Activated T-helper 1 cell treated with Interleukin-2 at 50 U/mL for 16 hours (primary cell): ENCODE measurements at regions not wholly inside any gene's neighbourhood (a gene's known extent, or its start where the extent isn't known, plus 50 kb on each side); places are given as distances from the start of the nearest gene placed in this dataset.

Source experiments
- DNase-seq: peaks from one replicate; pipeline ENCODE4 v3.0.0-alpha.2; 2020; ENCODE audit warnings: low read depth

- no peak for DNase-seq
Measured at GRCh38 chrX:5829469-5829868, 399.2 kb downstream of the NLGN4X start.

GRCh38 chrX:5829060-5829459 lies 399.6 kb downstream of the NLGN4X start:
- DNase-seq: no peak

GRCh38 chrX:5823903-5824302 lies 404.8 kb downstream of the NLGN4X start:
- DNase-seq: no peak

- DNase-seq: no peak
Measured at GRCh38 chrX:5810636-5811035, 418.0 kb downstream of the NLGN4X start.

- no peak for DNase-seq
Measured at GRCh38 chrX:5807181-5807580, 421.5 kb downstream of the NLGN4X start.

- no peak for DNase-seq
Measured at GRCh38 chrX:5802391-5802790, 426.3 kb downstream of the NLGN4X start.

GRCh38 chrX:5791721-5792120 lies 436.9 kb downstream of the NLGN4X start:
- no peak for DNase-seq

GRCh38 chrX:5788910-5789309 lies 439.8 kb downstream of the NLGN4X start:
- DNase-seq: no peak

- no peak for DNase-seq
Measured at GRCh38 chrX:5780821-5781220, 447.8 kb downstream of the NLGN4X start.

GRCh38 chrX:5775846-5776430 lies 452.7 kb downstream of the NLGN4X start:
- no peak for DNase-seq

GRCh38 chrX:5774446-5774845 lies 454.2 kb downstream of the NLGN4X start:
- DNase-seq: no peak

- DNase-seq: no peak
Measured at GRCh38 chrX:5771441-5771840, 457.2 kb downstream of the NLGN4X start.

- no peak for DNase-seq
Measured at GRCh38 chrX:5756616-5757015, 472.1 kb downstream of the NLGN4X start.

GRCh38 chrX:5753291-5753690 lies 475.4 kb downstream of the NLGN4X start:
- no peak for DNase-seq

GRCh38 chrX:5752831-5753230 lies 475.8 kb downstream of the NLGN4X start:
- DNase-seq: no peak

- DNase-seq: no peak
Measured at GRCh38 chrX:5748586-5749150, 480.0 kb downstream of the NLGN4X start.

GRCh38 chrX:5746231-5746630 lies 482.4 kb downstream of the NLGN4X start:
- no peak for DNase-seq

GRCh38 chrX:5733501-5733900 lies 495.2 kb downstream of the NLGN4X start:
- no peak for DNase-seq

- DNase-seq: no peak
Measured at GRCh38 chrX:5730556-5730955, 498.1 kb downstream of the NLGN4X start.

- DNase-seq: no peak
Measured at GRCh38 chrX:5726224-5726623, 502.4 kb downstream of the NLGN4X start.

- DNase-seq: no peak
Measured at GRCh38 chrX:5724123-5724522, 504.5 kb downstream of the NLGN4X start.

GRCh38 chrX:5718651-5719050 lies 510.0 kb downstream of the NLGN4X start:
- DNase-seq: no peak

- DNase-seq: no peak
Measured at GRCh38 chrX:5716666-5717065, 512.0 kb downstream of the NLGN4X start.

- no peak for DNase-seq
Measured at GRCh38 chrX:5708251-5708650, 520.4 kb downstream of the NLGN4X start.
